ENCODE measurements at regions not wholly inside any gene's neighbourhood (a gene's known extent, or its start where the extent isn't known, plus 50 kb on each side); places are given as distances from the start of the nearest gene placed in this dataset.

GRCh38 chr3:59542276-59542675, 492.5 kb upstream of the CFAP20DC start (continued):
- no peak for TF ChIP-seq CUX1 (IDR thresholded peaks at IDR 0.05; ENCODE audit: insufficient replicate concordance, low read depth, low read length)
- no peak for TF ChIP-seq EED (IDR thresholded peaks at IDR 0.05; ENCODE audit: low read depth)
- TF ChIP-seq IKZF2 (IDR thresholded peaks at IDR 0.05): no peak

GRCh38 chr3:59540696-59541095, 490.9 kb upstream of the CFAP20DC start:
- ChIA-PET SMC1A (ENCODE audit: uncharacterized antibody, unreplicated experiment) (interaction anchor here (3.9 kb wide), 1 partner anchor 26 kb away, joined by 38 read pairs; no protein-coding TSS in a partner anchor), POLR2A (no interaction called here), CTCF (no interaction called here), RAD21 (ENCODE audit: unreplicated experiment) (no interaction called here)
- Histone ChIP-seq H2AFZ (ENCODE audit: control insufficient read depth, low read depth, low read length) (no peak overlapping the region), H3K4me2 (ENCODE audit: control insufficient read depth, insufficient read depth) (peak overlapping the region; percentile 15; the same call in 1 of the 2 replicates), H4K20me1 (ENCODE audit: control insufficient read depth, insufficient read depth) (no peaks in the 10 kb centered on the region), H3K4me3 (no peak overlapping the region), H3K36me3 (ENCODE audit: control insufficient read depth in 2 of 2, insufficient read depth in 2 of 2, low read length in 1 of 2) (no peaks in the 10 kb centered on the region), H3K9ac (ENCODE audit: control insufficient read depth, insufficient read depth, low read length) (no peak overlapping the region), H3K27ac (ENCODE audit: control insufficient read depth, insufficient read depth) (no peak overlapping the region), H3K79me2 (ENCODE audit: control insufficient read depth, insufficient read depth, low read length) (no peaks in the 10 kb centered on the region), H3K4me1 (ENCODE audit: control insufficient read depth, insufficient read depth, low read length) (no peaks in the 10 kb centered on the region), H3K9me3 (replicated peaks; ENCODE audit: control insufficient read depth, insufficient read depth, low read length) (no peaks in the 10 kb centered on the region; the same call in 1 of the 3 replicates), H3K27me3 (replicated peaks in 1 of 2; ENCODE audit: control insufficient read depth in 2 of 2, insufficient read depth in 2 of 2, low read length in 1 of 2) (no peaks in the 10 kb centered on the region)
- peak; percentile 97 for ATAC-seq
- in situ Hi-C loops (cut with MboI) (no loop called here), intact Hi-C loops (cut with micrococcal nuclease; ENCODE audit: unreplicated experiment) (loop anchor here (2.0 kb wide), 2 partner anchors 26 to 148 kb away; no protein-coding TSS in a partner anchor)
- no TSS peak for BruUV-seq (replicated peaks)
- DNase-seq (ENCODE audit: low read depth, low spot score): peak; percentile 60
- peak; percentile 89 for FAIRE-seq
- 0% methylated on average over 5 of the region's 5 CpGs for WGBS (ENCODE audit: insufficient coverage, insufficient replicate concordance, low lambda C conversion rate, missing lambda C conversion rate)
- TF ChIP-seq SUPT20H (IDR thresholded peaks at IDR 0.05; ENCODE audit: borderline replicate concordance, control insufficient read depth, low read depth, low read length) (no peak), SKIL (IDR thresholded peaks at IDR 0.05; ENCODE audit: low read depth, poor library complexity, severe bottlenecking) (peak; percentile 59), IKZF2 (IDR thresholded peaks at IDR 0.05) (peak; percentile 55 to 56; a peak in 2 of 4 replicates), RCOR1 (conservative IDR thresholded peaks at IDR 0.05; ENCODE audit: low read depth, low read length) (no peak), EED (IDR thresholded peaks at IDR 0.05; ENCODE audit: low read depth) (peak; percentile 52; the same call in 1 of the 2 replicates), CHD4 (IDR thresholded peaks at IDR 0.05) (no peak), NBN (IDR thresholded peaks at IDR 0.05) (peak; percentile 77), FOS (IDR thresholded peaks at IDR 0.05; ENCODE audit: borderline replicate concordance, extremely low read depth, insufficient read length) (no peak), ZNF687 (IDR thresholded peaks at IDR 0.05) (peak; percentile 81), CREM (IDR thresholded peaks at IDR 0.05; ENCODE audit: low read depth) (0 out of 2 replicates have a peak, but pooled peaks have one; percentile 9), ZNF274 (IDR thresholded peaks at IDR 0.05; ENCODE audit: insufficient read depth, insufficient read length) (no peak)
